ENCODE measurements at regions not wholly inside any gene's neighbourhood (a gene's known extent, or its start where the extent isn't known, plus 50 kb on each side); places are given as distances from the start of the nearest gene placed in this dataset.
"Not testable (repeated sequence)": the region's sequence is repeated elsewhere in the genome, so short reads cannot be mapped to it uniquely, and the experiment has no call there.

- DNase-seq, result no peak
Measured at GRCh38 chr3:187795207-187795960, 50.1 kb upstream of the BCL6 start.

GRCh38 chr3:187798126-187798525 is 52.9 kb upstream of the BCL6 start:
- no peak for DNase-seq

GRCh38 chr3:187798531-187799530 is 53.6 kb upstream of the BCL6 start:
- peak; percentile 56 for DNase-seq

- no peak for DNase-seq
Measured at GRCh38 chr3:187799942-187800641, 54.8 kb upstream of the BCL6 start.

- no peak for DNase-seq
Measured at GRCh38 chr3:187801152-187801551, 55.9 kb upstream of the BCL6 start.

GRCh38 chr3:187802203-187802927 is 57.1 kb upstream of the BCL6 start:
- no peak for DNase-seq

GRCh38 chr3:187802928-187803259 is 57.6 kb upstream of the BCL6 start:
- no peak for DNase-seq

GRCh38 chr3:187804120-187804744 is 59.0 kb upstream of the BCL6 start:
- DNase-seq, result no peak

- no peak for DNase-seq
Measured at GRCh38 chr3:187804745-187805121, 59.5 kb upstream of the BCL6 start.

GRCh38 chr3:187805774-187806173 is 60.5 kb upstream of the BCL6 start:
- no peak for DNase-seq

- no peak for DNase-seq
Measured at GRCh38 chr3:187807086-187807862, 62.0 kb upstream of the BCL6 start.

- DNase-seq, result no peak
Measured at GRCh38 chr3:187808527-187808895, 63.2 kb upstream of the BCL6 start.

- no peak for DNase-seq
Measured at GRCh38 chr3:187809612-187809991, 64.3 kb upstream of the BCL6 start.

GRCh38 chr3:187810021-187810446 is 64.8 kb upstream of the BCL6 start:
- DNase-seq, result no peak

GRCh38 chr3:187811585-187812250 is 66.5 kb upstream of the BCL6 start:
- peak; percentile 14 for DNase-seq

GRCh38 chr3:187812496-187812895 is 67.2 kb upstream of the BCL6 start:
- DNase-seq, result no peak

- DNase-seq, result no peak
Measured at GRCh38 chr3:187813198-187813597, 67.9 kb upstream of the BCL6 start.

- not testable (repeated sequence) for DNase-seq
Measured at GRCh38 chr3:187817766-187818165, 72.5 kb upstream of the BCL6 start.

GRCh38 chr3:187821616-187822317 is 76.5 kb upstream of the BCL6 start:
- DNase-seq, result no peak

- DNase-seq, result no peak
Measured at GRCh38 chr3:187822402-187822801, 77.1 kb upstream of the BCL6 start.
